Transverse colon (tissue), 4 donors: ENCODE measurements at regions not wholly inside any gene's neighbourhood (a gene's known extent, or its start where the extent isn't known, plus 50 kb on each side); places are given as distances from the start of the nearest gene placed in this dataset.

Source experiments
- DNase-seq: peaks from one replicate; pipeline ENCODE4 v3.0.0-alpha.2; 2019
- H3K27ac ChIP-seq, 4 donors: fragments of 200-600 bp; sonication (generic); 2 replicates each; pipeline ENCODE4 v1.5.1; 2016 to 2018; ENCODE audit warnings: inconsistent platforms in 4 of 4
- H3K27me3 ChIP-seq: fragments of 200-600 bp; sonication (generic); 2 replicates; pipeline ENCODE4 v1.5.1; 2017; ENCODE audit warnings: inconsistent platforms
- H3K36me3 ChIP-seq, 4 donors: fragments of 200-600 bp; sonication (generic); 2 replicates each; pipeline ENCODE4 v1.5.1; 2017 to 2019; ENCODE audit warnings: inconsistent platforms in 4 of 4
- H3K4me1 ChIP-seq, 4 donors: fragments of 200-600 bp; sonication (generic); 2 replicates each; pipeline ENCODE4 v1.5.1; 2017 to 2020; ENCODE audit warnings: inconsistent platforms in 4 of 4
- H3K4me3 ChIP-seq, 4 donors: fragments of 200-600 bp; sonication (generic); 1 replicate in 1 of 4; 2 replicates in 3 of 4; pipeline versions ENCODE4 v1.5.1 to v1.6.1; 2017 to 2019; ENCODE audit warnings: inconsistent platforms in 4 of 4
- H3K9me3 ChIP-seq, 2 donors: fragments of 200-600 bp; sonication (generic); 2 replicates each; pipeline ENCODE4 v1.5.1; 2017 to 2019; ENCODE audit warnings: inconsistent platforms in 2 of 2
- CTCF ChIP-seq, 5 experiments: fragments of 200-600 bp in 3 of 5; fragments of 450-650 bp in 2 of 5; sonication (generic) in 3 of 5; IDR thresholded peaks; 1 replicate in 2 of 5; 2 replicates in 3 of 5; pipeline ENCODE4 v1.5.1; 2016 to 2017; ENCODE audit warnings: antibody characterized with exemption in 5 of 5, inconsistent platforms in 3 of 5, mild to moderate bottlenecking in 2 of 5, moderate library complexity in 1 of 5
- EP300 ChIP-seq: sonication (generic); formaldehyde crosslinking; IDR thresholded peaks from one replicate; pipeline ENCODE4 v1.6.1; 2017; ENCODE audit warnings: antibody characterized with exemption, low read depth
- POLR2A ChIP-seq: fragments of 450-650 bp; IDR thresholded peaks from one replicate; pipeline ENCODE4 v1.6.1; 2016; ENCODE audit warnings: antibody characterized with exemption, mild to moderate bottlenecking, moderate library complexity
- POLR2AphosphoS5 ChIP-seq, 3 donors: sonication (generic); formaldehyde crosslinking; IDR thresholded peaks; one replicate each; pipeline ENCODE4 v1.6.1; 2016; ENCODE audit warnings: antibody characterized with exemption in 3 of 3
- WGBS, 2 donors: methylation state at CpG; one replicate each; pipeline ENCODE4 v1.1.5; 2018; ENCODE audit warnings: low coverage in 1 of 2; 5-methylcytosine and 5-hydroxymethylcytosine counted together
- in situ Hi-C, 4 donors: fragments of 200-750 bp; cut with MboI; loops; one replicate each; pipeline versions ENCODE4 v1.15.0 to v1.15.1; 2017; ENCODE audit warnings: low sequenced_read_pairs in 3 of 4, low pct_ligation_motif_present in 1 of 4, low pct_unique_long_range_greater_than_20kb in 1 of 4
- intact Hi-C: fragments of 100-400 bp; cut with DNase I; formaldehyde crosslinking; loops from one replicate; pipeline ENCODE4 v1.15.1; 2023; ENCODE audit warnings: low total_unique reads

- TF ChIP-seq EP300 (no peak), POLR2AphosphoS5 (IDR thresholded peaks at IDR 0.05) (no peak), POLR2A (no peak), CTCF (IDR thresholded peaks at IDR 0.05) (no peak)
- intact Hi-C loops, result no loop called here
- H3K4me1 ChIP-seq, result no peaks in the 10 kb centered on the region
- in situ Hi-C loops, result no loop called here
- 58 to 60% methylated on average over 8 of the region's 8 CpGs for WGBS, 2 donors
- H3K4me3 ChIP-seq, result no peak overlapping the region
- peaks cover 21% of the 10 kb centered on the region for H3K27me3 ChIP-seq
- DNase-seq, result no peak
- H3K9me3 ChIP-seq, result no peaks in the 10 kb centered on the region
- no peaks in the 10 kb centered on the region for H3K36me3 ChIP-seq
- no peak overlapping the region for H3K27ac ChIP-seq
These were observed 957.1 kb upstream of the SOX9 start for GRCh38 chr17:71163813-71164122.

GRCh38 chr17:71164561-71164960, 956.3 kb upstream of the SOX9 start:
- no peak for DNase-seq
- Histone ChIP-seq H3K36me3 (no peaks in the 10 kb centered on the region), H3K27me3 (peaks cover 21% of the 10 kb centered on the region), H3K4me1 (no peaks in the 10 kb centered on the region), H3K4me3 (no peak overlapping the region), H3K9me3 (no peaks in the 10 kb centered on the region), H3K27ac (no peak overlapping the region)
- intact Hi-C loops (no loop called here), in situ Hi-C loops (no loop called here)
- TF ChIP-seq POLR2A, result no peak
- TF ChIP-seq EP300, result no peak
- no peak for TF ChIP-seq POLR2AphosphoS5 (IDR thresholded peaks at IDR 0.05)
- TF ChIP-seq CTCF (IDR thresholded peaks at IDR 0.05), result no peak
- WGBS, 2 donors, result 61 to 86% methylated on average over 3 of the region's 3 CpGs

GRCh38 chr17:71166311-71166710, 954.5 kb upstream of the SOX9 start:
- in situ Hi-C loops (no loop called here), intact Hi-C loops (no loop called here)
- WGBS, 2 donors, result 34 to 36% methylated on average over 2 of the region's 2 CpGs
- TF ChIP-seq POLR2A (no peak), POLR2AphosphoS5 (IDR thresholded peaks at IDR 0.05) (no peak), CTCF (IDR thresholded peaks at IDR 0.05) (no peak), EP300 (no peak)
- Histone ChIP-seq H3K4me3 (no peak overlapping the region), H3K36me3 (no peaks in the 10 kb centered on the region), H3K27me3 (peaks cover 18% of the 10 kb centered on the region), H3K4me1 (no peaks in the 10 kb centered on the region), H3K9me3 (no peaks in the 10 kb centered on the region), H3K27ac (no peak overlapping the region)
- DNase-seq, result no peak

GRCh38 chr17:71168053-71168741, 952.6 kb upstream of the SOX9 start:
- WGBS, 2 donors, result 35 to 60% methylated on average over 4 to 5 of the region's 5 CpGs
- intact Hi-C loops, result no loop called here
- H3K4me1 ChIP-seq, result no peaks in the 10 kb centered on the region

GRCh38 chr17:71170070-71170469, 950.8 kb upstream of the SOX9 start:
- no peak for DNase-seq
- TF ChIP-seq POLR2AphosphoS5 (IDR thresholded peaks at IDR 0.05), result no peak
- no peak for TF ChIP-seq EP300
- Histone ChIP-seq H3K4me3 (no peak overlapping the region), H3K9me3 (no peaks in the 10 kb centered on the region), H3K4me1 (no peaks in the 10 kb centered on the region), H3K27ac (no peak overlapping the region), H3K27me3 (peaks cover 5% of the 10 kb centered on the region), H3K36me3 (no peaks in the 10 kb centered on the region)
- in situ Hi-C loops (no loop called here), intact Hi-C loops (no loop called here)

More at GRCh38 chr17:71168053-71168741, 952.6 kb upstream of the SOX9 start:
- Histone ChIP-seq H3K4me3 (no peak overlapping the region), H3K27ac (no peak overlapping the region), H3K27me3 (peaks cover 13% of the 10 kb centered on the region), H3K36me3 (no peaks in the 10 kb centered on the region), H3K9me3 (no peaks in the 10 kb centered on the region)
- in situ Hi-C loops, result no loop called here
- TF ChIP-seq POLR2A (no peak), POLR2AphosphoS5 (IDR thresholded peaks at IDR 0.05) (no peak)
- DNase-seq, result no peak
